Esophagus squamous epithelium (tissue), 4 donors: ENCODE measurements at regions not wholly inside any gene's neighbourhood (a gene's known extent, or its start where the extent isn't known, plus 50 kb on each side); places are given as distances from the start of the nearest gene placed in this dataset.

Experiments
- CTCF ChIP-seq, 6 experiments: fragments of 450-650 bp in 4 of 6; fragments of 200-600 bp in 2 of 6; sonication (generic) in 2 of 6; IDR thresholded peaks; one replicate each; pipeline ENCODE4 v1.5.1; 2016 to 2019; ENCODE audit warnings: antibody characterized with exemption in 6 of 6, mild to moderate bottlenecking in 4 of 6, moderate library complexity in 4 of 6
- POLR2A ChIP-seq, 4 donors: fragments of 450-650 bp; IDR thresholded peaks; one replicate each; pipeline ENCODE4 v1.6.1; 2017; ENCODE audit warnings: antibody characterized with exemption in 4 of 4, mild to moderate bottlenecking in 4 of 4, moderate library complexity in 3 of 4

- TF ChIP-seq CTCF (IDR thresholded peaks at IDR 0.05) (no peak), POLR2A (IDR thresholded peaks at IDR 0.05) (no peak)
Observed at GRCh38 chr13:42486711-42487198, 87.2 kb upstream of the TNFSF11 start.
